DMS 273 (cell line): ENCODE measurements at regions not wholly inside any gene's neighbourhood (a gene's known extent, or its start where the extent isn't known, plus 50 kb on each side); places are given as distances from the start of the nearest gene placed in this dataset.
"Not testable (repeated sequence)": the region's sequence is repeated elsewhere in the genome, so short reads cannot be mapped to it uniquely, and the experiment has no call there.

Experiments used
- DNase-seq: peaks from one replicate; lab custom pipeline; 2025; ENCODE audit not compliant: unreplicated experiment; lab: John Stamatoyannopoulos, UW

DNA sequence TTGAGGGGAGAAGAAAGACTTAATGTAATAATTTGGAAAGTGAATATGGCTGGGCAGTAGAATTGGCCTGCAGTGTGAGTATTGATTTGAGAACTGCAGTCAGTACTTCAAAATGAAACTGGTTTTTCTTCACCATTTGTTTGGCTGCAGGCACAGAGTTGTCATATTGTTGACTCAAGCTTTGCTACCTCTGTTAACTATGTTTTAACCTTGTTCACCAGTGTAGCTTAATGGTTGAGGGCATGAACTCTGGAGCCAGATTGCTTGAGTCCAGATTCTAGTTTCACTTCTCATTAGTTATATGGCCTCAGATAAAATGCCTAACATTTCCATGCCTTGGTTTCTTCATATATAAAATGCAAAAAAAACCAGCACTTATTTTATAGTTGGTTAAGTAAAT lies 64.1 kb downstream of the CFAP44 start:
- DNase-seq: no peak

DNA sequence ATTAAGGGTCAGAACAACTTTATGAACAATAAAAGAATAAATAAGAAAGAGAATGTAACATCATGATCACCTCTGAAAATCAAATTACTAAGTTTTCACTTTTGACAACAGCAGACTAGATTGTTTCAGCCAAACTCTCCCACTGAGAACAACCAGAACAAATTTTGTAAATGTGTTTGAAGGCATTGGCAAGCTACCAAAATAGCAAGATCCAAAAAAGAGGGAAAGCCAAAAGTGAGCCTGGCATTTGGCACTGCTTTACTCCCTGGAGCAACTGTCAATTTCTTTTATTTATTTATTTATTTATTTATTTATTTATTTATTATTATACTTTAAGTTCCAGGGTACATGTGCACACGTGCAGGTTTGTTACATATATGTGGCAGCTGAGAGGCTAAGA lies 67.2 kb downstream of the CFAP44 start:
- peak; percentile 11 for DNase-seq

DNA sequence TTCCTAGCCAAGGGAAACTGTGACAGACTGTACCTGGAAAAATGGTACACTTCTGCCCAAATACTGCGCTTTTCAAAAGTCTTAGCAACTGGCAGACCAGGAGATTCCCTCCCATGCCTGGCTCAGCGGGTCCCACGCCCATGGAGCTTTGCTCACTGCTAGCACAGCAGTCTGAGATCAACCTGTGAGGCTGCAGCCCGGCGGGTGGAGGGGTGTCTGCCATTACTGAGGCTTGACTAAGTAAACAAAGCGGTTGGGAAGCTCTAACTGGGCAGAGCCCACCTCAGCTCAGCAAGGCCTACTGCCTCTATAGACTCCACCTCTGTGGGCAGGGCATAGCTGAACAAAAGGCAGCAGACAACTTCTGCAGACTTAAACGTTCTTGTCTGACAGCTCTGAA lies 74.5 kb downstream of the CFAP44 start:
- not testable (repeated sequence) for DNase-seq

GRCh38 chr3:113355340-113355739 lies 86.0 kb downstream of the CFAP44 start:
- DNase-seq: not testable (repeated sequence)

DNA sequence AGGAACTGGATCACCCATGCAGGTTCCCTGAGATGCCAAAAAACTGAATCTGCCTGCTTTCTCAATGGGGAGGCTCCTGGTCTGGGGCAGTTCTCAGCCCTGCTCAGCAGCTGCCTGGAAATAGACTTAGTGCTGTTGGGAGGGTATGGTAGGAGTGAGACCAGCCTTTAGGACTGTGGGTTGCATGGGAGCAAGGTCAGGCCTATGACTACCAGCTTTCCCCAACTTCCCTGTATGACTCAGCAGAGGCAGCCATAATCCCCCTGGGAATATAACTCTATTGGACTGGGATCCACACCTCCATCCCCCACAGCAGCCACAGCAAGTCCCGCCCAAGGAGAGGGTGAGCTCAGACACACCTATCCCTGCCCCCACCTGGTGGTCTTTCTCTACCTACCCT lies 87.0 kb downstream of the CFAP44 start:
- no peak for DNase-seq

GRCh38 chr3:113353678-113354077 lies 87.6 kb downstream of the CFAP44 start:
- no peak for DNase-seq

- no peak for DNase-seq
These were observed 100.5 kb downstream of the CFAP44 start for GRCh38 chr3:113340785-113341184.

DNA sequence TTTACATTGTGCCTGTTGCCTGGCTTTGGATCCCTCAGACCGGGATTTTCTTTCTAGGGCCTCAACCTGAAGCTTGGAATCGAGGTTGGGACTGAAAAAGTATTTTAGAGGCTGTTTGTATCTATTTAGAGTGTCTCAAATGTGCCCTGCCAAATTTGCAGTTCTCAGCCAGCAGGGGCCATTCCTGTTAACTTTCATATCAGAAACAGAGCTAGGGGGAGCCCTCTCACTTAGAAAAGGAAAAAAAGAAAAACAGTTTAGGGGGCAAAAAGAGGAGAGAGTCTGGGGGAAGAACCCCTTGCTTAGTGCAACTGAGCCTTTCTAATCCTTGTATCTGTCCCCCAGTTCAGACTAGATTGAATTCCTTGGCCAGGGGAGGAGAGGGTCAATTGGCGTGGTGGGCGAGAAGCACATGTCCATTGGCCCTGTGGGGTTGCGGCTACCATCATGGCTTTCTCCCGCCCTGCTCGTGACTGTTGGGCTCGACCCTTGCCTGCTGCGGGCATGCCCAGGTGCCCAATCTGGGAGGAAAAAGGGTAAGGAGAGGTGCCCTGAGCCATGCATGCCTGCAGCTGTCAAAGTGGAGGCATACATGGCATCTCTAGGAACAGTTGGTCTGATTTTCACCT lies 101.6 kb downstream of the CFAP44 start:
- DNase-seq: peak; percentile 32
